Mesendoderm (in vitro differentiated cells): ENCODE measurements at regions not wholly inside any gene's neighbourhood (a gene's known extent, or its start where the extent isn't known, plus 50 kb on each side); places are given as distances from the start of the nearest gene placed in this dataset.

Experiments
- DNase-seq: peaks from one replicate; pipeline ENCODE4 v3.0.0; 2013
- H2AK5ac ChIP-seq: 2 replicates; pipeline ENCODE4 v1.6.1; 2013; ENCODE audit warnings: low read length, inconsistent platforms
- H2BK120ac ChIP-seq: 2 replicates; pipeline ENCODE4 v1.6.1; 2013; ENCODE audit warnings: low read depth, mild to moderate bottlenecking, low read length, moderate library complexity, mixed read lengths
- H2BK15ac ChIP-seq: replicated peaks from 2 replicates; pipeline ENCODE4 v1.6.1; 2013; ENCODE audit warnings: low read depth, mild to moderate bottlenecking, moderate library complexity
- H2BK5ac ChIP-seq: 2 replicates; pipeline ENCODE4 v1.6.1; 2013; ENCODE audit warnings: low read length, inconsistent platforms
- H3K18ac ChIP-seq: 2 replicates; pipeline ENCODE4 v1.6.1; 2013; ENCODE audit warnings: mild to moderate bottlenecking, low read length, mixed read lengths
- H3K23ac ChIP-seq: one replicate; pipeline ENCODE4 v1.6.1; 2013; ENCODE audit warnings: low read length
- H3K27ac ChIP-seq: 2 replicates; pipeline ENCODE4 v1.5.1; 2013; ENCODE audit warnings: low read depth, mild to moderate bottlenecking, inconsistent platforms, low read length, moderate library complexity
- H3K27me3 ChIP-seq: 2 replicates; pipeline ENCODE4 v1.6.1; 2013; ENCODE audit warnings: low read length, control low read depth, mild to moderate bottlenecking, inconsistent platforms; ENCODE audit not compliant: insufficient read depth, poor library complexity
- H3K36me3 ChIP-seq: 2 replicates; pipeline ENCODE4 v1.6.1; 2013; ENCODE audit warnings: low read length, inconsistent platforms; ENCODE audit not compliant: control insufficient read depth, insufficient read depth
- H3K4ac ChIP-seq: one replicate; pipeline ENCODE4 v1.6.1; 2013; ENCODE audit warnings: low read depth, mild to moderate bottlenecking, low read length, moderate library complexity
- H3K4me1 ChIP-seq: 2 replicates; pipeline ENCODE4 v1.6.1; 2013; ENCODE audit warnings: low read depth, low read length, inconsistent platforms; ENCODE audit not compliant: control insufficient read depth
- H3K4me2 ChIP-seq: 2 replicates; pipeline ENCODE4 v1.6.1; 2013; ENCODE audit warnings: low read length
- H3K4me3 ChIP-seq: 2 replicates; pipeline ENCODE4 v1.5.1; 2013; ENCODE audit warnings: mild to moderate bottlenecking, low read length
- H3K56ac ChIP-seq: one replicate; pipeline ENCODE4 v1.6.1; 2013; ENCODE audit warnings: low read length
- H3K79me1 ChIP-seq: 2 replicates; pipeline ENCODE4 v1.6.1; 2013; ENCODE audit warnings: low read length, inconsistent platforms
- H3K79me2 ChIP-seq: 2 replicates; pipeline ENCODE4 v1.6.1; 2013; ENCODE audit warnings: mild to moderate bottlenecking, low read length; ENCODE audit not compliant: control insufficient read depth, insufficient read depth
- H3K9ac ChIP-seq: 2 replicates; pipeline ENCODE4 v1.6.1; 2013; ENCODE audit warnings: low read length, inconsistent platforms
- H4K5ac ChIP-seq: one replicate; pipeline ENCODE4 v1.6.1; 2013; ENCODE audit warnings: low read length
- H4K8ac ChIP-seq: one replicate; pipeline ENCODE4 v1.6.1; 2013; ENCODE audit warnings: low read depth, mild to moderate bottlenecking, control low read depth, low read length, moderate library complexity
- WGBS: extraction: QIAGEN DNeasy Blood & Tissue Kit; methylation state at CpG from one replicate; pipeline ENCODE4 v1.1.7; 2013; ENCODE audit warnings: low lambda C conversion rate, missing lambda C conversion rate; ENCODE audit not compliant: insufficient coverage; ENCODE audit errors: extremely low coverage; 5-methylcytosine and 5-hydroxymethylcytosine counted together

GRCh38 chr1:194080826-194081225, 894.4 kb upstream of the B3GALT2 start:
- Histone ChIP-seq H3K23ac (no peak overlapping the region), H3K4me2 (no peak overlapping the region)
- WGBS = no CpG with 5 or more reads among the region's 2 CpGs

GRCh38 chr1:194078765-194079164, 892.4 kb upstream of the B3GALT2 start:
- H3K56ac ChIP-seq = no peak overlapping the region
- H3K36me3 ChIP-seq = no peaks in the 10 kb centered on the region
- no peak for DNase-seq
- H3K27me3 ChIP-seq = no peaks in the 10 kb centered on the region
- no peaks in the 10 kb centered on the region for H3K79me2 ChIP-seq
- H3K9ac ChIP-seq = no peak overlapping the region
- no peaks in the 10 kb centered on the region for H3K4me1 ChIP-seq
- H2AK5ac ChIP-seq = no peak overlapping the region
- no peak overlapping the region for H3K4me2 ChIP-seq
- no peak overlapping the region for H3K4me3 ChIP-seq
- H3K79me1 ChIP-seq = no peaks in the 10 kb centered on the region
- no peak overlapping the region for H3K23ac ChIP-seq
- H2BK5ac ChIP-seq = no peak overlapping the region
- no CpG with 5 or more reads among the region's 1 CpG for WGBS
- H2BK15ac ChIP-seq = no peak overlapping the region
- no peak overlapping the region for H3K18ac ChIP-seq
- H2BK120ac ChIP-seq = no peak overlapping the region
- H3K4ac ChIP-seq = no peak overlapping the region
- no peak overlapping the region for H3K27ac ChIP-seq
- no peak overlapping the region for H4K8ac ChIP-seq
- H4K5ac ChIP-seq = no peak overlapping the region

More at GRCh38 chr1:194080826-194081225, 894.4 kb upstream of the B3GALT2 start:
- H3K27me3 ChIP-seq = no peaks in the 10 kb centered on the region
- no peak overlapping the region for H3K27ac ChIP-seq
- H2BK120ac ChIP-seq = no peak overlapping the region
- no peak overlapping the region for H2BK15ac ChIP-seq
- no peak overlapping the region for H4K5ac ChIP-seq
- H3K79me2 ChIP-seq = no peaks in the 10 kb centered on the region
- H3K9ac ChIP-seq = no peak overlapping the region
- no peak overlapping the region for H2AK5ac ChIP-seq
- H3K4me3 ChIP-seq = no peak overlapping the region
- H3K4ac ChIP-seq = no peak overlapping the region
- DNase-seq = no peak
- no peaks in the 10 kb centered on the region for H3K36me3 ChIP-seq
- H3K56ac ChIP-seq = no peak overlapping the region
- H4K8ac ChIP-seq = no peak overlapping the region
- H2BK5ac ChIP-seq = no peak overlapping the region
- H3K79me1 ChIP-seq = no peaks in the 10 kb centered on the region
- H3K18ac ChIP-seq = no peak overlapping the region
- no peaks in the 10 kb centered on the region for H3K4me1 ChIP-seq

GRCh38 chr1:194076646-194077045, 890.2 kb upstream of the B3GALT2 start:
- no peak overlapping the region for H4K5ac ChIP-seq
- no peak for DNase-seq
- no peak overlapping the region for H3K4ac ChIP-seq
- no peak overlapping the region for H3K23ac ChIP-seq
- H3K27ac ChIP-seq = no peak overlapping the region
- H3K4me2 ChIP-seq = no peak overlapping the region
- no peak overlapping the region for H3K18ac ChIP-seq
- H2BK120ac ChIP-seq = no peak overlapping the region
- no peaks in the 10 kb centered on the region for H3K4me1 ChIP-seq
- no peak overlapping the region for H2BK15ac ChIP-seq
- H3K56ac ChIP-seq = no peak overlapping the region
- H4K8ac ChIP-seq = no peak overlapping the region
- H3K9ac ChIP-seq = no peak overlapping the region
- H3K27me3 ChIP-seq = no peaks in the 10 kb centered on the region
- no peaks in the 10 kb centered on the region for H3K79me1 ChIP-seq
- H3K79me2 ChIP-seq = no peaks in the 10 kb centered on the region
- H2AK5ac ChIP-seq = no peak overlapping the region
- no peak overlapping the region for H2BK5ac ChIP-seq
- no peak overlapping the region for H3K4me3 ChIP-seq
- H3K36me3 ChIP-seq = no peaks in the 10 kb centered on the region
- WGBS = no CpG with 5 or more reads among the region's 1 CpG

- Histone ChIP-seq H3K4me1 (no peaks in the 10 kb centered on the region), H3K36me3 (no peaks in the 10 kb centered on the region), H3K4ac (no peak overlapping the region), H4K5ac (no peak overlapping the region), H3K4me3 (no peak overlapping the region), H3K27ac (no peak overlapping the region), H2BK15ac (no peak overlapping the region), H3K23ac (no peak overlapping the region), H2BK5ac (no peak overlapping the region), H3K56ac (no peak overlapping the region), H2AK5ac (no peak overlapping the region), H2BK120ac (no peak overlapping the region), H3K27me3 (no peaks in the 10 kb centered on the region), H4K8ac (no peak overlapping the region), H3K79me1 (no peaks in the 10 kb centered on the region), H3K9ac (no peak overlapping the region), H3K79me2 (no peaks in the 10 kb centered on the region), H3K4me2 (no peak overlapping the region), H3K18ac (no peak overlapping the region)
- no peak for DNase-seq
- no CpG with 5 or more reads among the region's 3 CpGs for WGBS
These were observed 887.4 kb upstream of the B3GALT2 start for GRCh38 chr1:194073833-194074232.

- H2BK5ac ChIP-seq = no peak overlapping the region
- no peak overlapping the region for H3K4me3 ChIP-seq
- no peak overlapping the region for H3K4ac ChIP-seq
- H3K4me2 ChIP-seq = no peak overlapping the region
- no peak for DNase-seq
- no peak overlapping the region for H3K23ac ChIP-seq
- no peak overlapping the region for H2BK120ac ChIP-seq
- H3K27ac ChIP-seq = no peak overlapping the region
- no peak overlapping the region for H3K56ac ChIP-seq
- H2AK5ac ChIP-seq = no peak overlapping the region
- H4K8ac ChIP-seq = no peak overlapping the region
- no peaks in the 10 kb centered on the region for H3K79me1 ChIP-seq
- H2BK15ac ChIP-seq = no peak overlapping the region
- no peak overlapping the region for H3K9ac ChIP-seq
- no peaks in the 10 kb centered on the region for H3K4me1 ChIP-seq
- H3K79me2 ChIP-seq = no peaks in the 10 kb centered on the region
- H3K36me3 ChIP-seq = no peaks in the 10 kb centered on the region
- no peak overlapping the region for H3K18ac ChIP-seq
- no peak overlapping the region for H4K5ac ChIP-seq
- H3K27me3 ChIP-seq = no peaks in the 10 kb centered on the region
These were observed 884.8 kb upstream of the B3GALT2 start for GRCh38 chr1:194071205-194071604.

- Histone ChIP-seq H2BK15ac (no peak overlapping the region), H3K36me3 (no peaks in the 10 kb centered on the region), H3K27me3 (no peaks in the 10 kb centered on the region), H3K9ac (no peak overlapping the region), H3K56ac (no peak overlapping the region), H3K79me1 (no peaks in the 10 kb centered on the region), H2AK5ac (no peak overlapping the region), H3K4me3 (no peak overlapping the region), H4K8ac (no peak overlapping the region), H3K4me1 (no peaks in the 10 kb centered on the region), H3K23ac (no peak overlapping the region), H2BK5ac (no peak overlapping the region), H3K4ac (no peak overlapping the region), H3K27ac (no peak overlapping the region), H2BK120ac (no peak overlapping the region), H3K18ac (no peak overlapping the region), H4K5ac (no peak overlapping the region), H3K4me2 (no peak overlapping the region), H3K79me2 (no peaks in the 10 kb centered on the region)
- no CpG with 5 or more reads among the region's 1 CpG for WGBS
- DNase-seq = no peak
These were observed 883.4 kb upstream of the B3GALT2 start for GRCh38 chr1:194069831-194070218.
